Osteoblast (primary cell): ENCODE measurements at regions not wholly inside any gene's neighbourhood (a gene's known extent, or its start where the extent isn't known, plus 50 kb on each side); places are given as distances from the start of the nearest gene placed in this dataset.

Source experiments
- DNase-seq: peaks from one replicate; pipeline ENCODE4 v3.0.0; 2011; ENCODE audit warnings: low spot score, mixed read lengths; ENCODE audit not compliant: insufficient read length; ENCODE audit errors: missing footprints
- H2AFZ ChIP-seq: 2 replicates; pipeline ENCODE4 v1.6.0; 2011; ENCODE audit warnings: mild to moderate bottlenecking, low read length
- H3K27ac ChIP-seq: 2 replicates; pipeline ENCODE4 v1.5.1; 2011; ENCODE audit warnings: mild to moderate bottlenecking, low read depth, low read length, moderate library complexity
- H3K27me3 ChIP-seq: 2 replicates; pipeline ENCODE4 v1.6.0; 2012; ENCODE audit warnings: mild to moderate bottlenecking, control low read depth, inconsistent platforms, low read length, moderate library complexity; ENCODE audit not compliant: insufficient read depth
- H3K36me3 ChIP-seq: 2 replicates; pipeline ENCODE4 v1.5.1; 2011; ENCODE audit warnings: mild to moderate bottlenecking, low read length, control low read depth, moderate library complexity; ENCODE audit not compliant: insufficient read depth
- H3K4me1 ChIP-seq: 2 replicates; pipeline ENCODE4 v1.5.1; 2011; ENCODE audit warnings: mild to moderate bottlenecking, low read length, control low read depth, moderate library complexity; ENCODE audit not compliant: insufficient read depth
- H3K4me2 ChIP-seq: 2 replicates; pipeline ENCODE4 v1.6.0; 2011; ENCODE audit warnings: mild to moderate bottlenecking, low read length; ENCODE audit not compliant: insufficient read depth
- H3K4me3 ChIP-seq: fragments of 200-600 bp; sonication (generic); 3 replicates; pipeline ENCODE4 v1.5.1; 2012; ENCODE audit warnings: mild to moderate bottlenecking, low read length, inconsistent platforms; ENCODE audit not compliant: insufficient read depth
- H3K79me2 ChIP-seq: 2 replicates; pipeline ENCODE4 v1.6.0; 2012; ENCODE audit warnings: mild to moderate bottlenecking, low read length, control low read depth, inconsistent platforms; ENCODE audit not compliant: insufficient read depth
- H3K9me3 ChIP-seq: 2 replicates; pipeline ENCODE4 v1.5.1; 2011; ENCODE audit warnings: low read depth, low read length, control low read depth
- H4K20me1 ChIP-seq: 2 replicates; pipeline ENCODE4 v1.6.0; 2012; ENCODE audit warnings: mild to moderate bottlenecking, low read length, control low read depth; ENCODE audit not compliant: insufficient read depth
- TF ChIP-seq, protein P1 (sequence below): IDR thresholded peaks from 2 replicates; pipeline ENCODE4 v1.5.1; 2011; ENCODE audit warnings: mild to moderate bottlenecking, low read depth, low read length, moderate library complexity; ENCODE audit errors: extremely low read depth

DNA sequence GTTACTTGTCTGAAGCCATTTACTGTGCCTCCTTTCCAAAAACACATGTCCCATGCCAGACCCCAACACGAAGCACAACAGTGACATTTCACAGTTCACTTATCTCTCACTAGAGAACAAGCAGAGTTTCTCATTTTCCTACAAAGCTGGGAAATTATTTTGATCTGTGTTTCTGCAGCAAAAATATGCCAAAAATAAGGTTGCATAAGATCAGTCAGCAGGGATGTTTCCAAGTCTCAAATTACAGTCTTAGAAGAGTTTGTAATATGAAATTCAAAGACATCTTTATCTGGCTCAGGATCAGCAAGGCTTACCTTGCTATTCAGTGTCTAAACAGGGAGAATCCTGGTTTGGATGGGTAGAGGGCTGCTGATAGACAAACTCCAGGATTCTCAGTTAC is 75.5 kb downstream of the GJD2 start:
- Histone ChIP-seq H3K4me3 (no peak overlapping the region), H3K4me1 (no peaks in the 10 kb centered on the region), H3K9me3 (no peaks in the 10 kb centered on the region), H3K4me2 (no peak overlapping the region), H4K20me1 (no peaks in the 10 kb centered on the region), H3K79me2 (no peaks in the 10 kb centered on the region), H3K36me3 (no peaks in the 10 kb centered on the region), H3K27me3 (peaks cover 25% of the 10 kb centered on the region), H2AFZ (no peak overlapping the region), H3K27ac (no peak overlapping the region)
- DNase-seq = no peak
- TF ChIP-seq, protein P1, sequence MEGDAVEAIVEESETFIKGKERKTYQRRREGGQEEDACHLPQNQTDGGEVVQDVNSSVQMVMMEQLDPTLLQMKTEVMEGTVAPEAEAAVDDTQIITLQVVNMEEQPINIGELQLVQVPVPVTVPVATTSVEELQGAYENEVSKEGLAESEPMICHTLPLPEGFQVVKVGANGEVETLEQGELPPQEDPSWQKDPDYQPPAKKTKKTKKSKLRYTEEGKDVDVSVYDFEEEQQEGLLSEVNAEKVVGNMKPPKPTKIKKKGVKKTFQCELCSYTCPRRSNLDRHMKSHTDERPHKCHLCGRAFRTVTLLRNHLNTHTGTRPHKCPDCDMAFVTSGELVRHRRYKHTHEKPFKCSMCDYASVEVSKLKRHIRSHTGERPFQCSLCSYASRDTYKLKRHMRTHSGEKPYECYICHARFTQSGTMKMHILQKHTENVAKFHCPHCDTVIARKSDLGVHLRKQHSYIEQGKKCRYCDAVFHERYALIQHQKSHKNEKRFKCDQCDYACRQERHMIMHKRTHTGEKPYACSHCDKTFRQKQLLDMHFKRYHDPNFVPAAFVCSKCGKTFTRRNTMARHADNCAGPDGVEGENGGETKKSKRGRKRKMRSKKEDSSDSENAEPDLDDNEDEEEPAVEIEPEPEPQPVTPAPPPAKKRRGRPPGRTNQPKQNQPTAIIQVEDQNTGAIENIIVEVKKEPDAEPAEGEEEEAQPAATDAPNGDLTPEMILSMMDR = no peak

DNA sequence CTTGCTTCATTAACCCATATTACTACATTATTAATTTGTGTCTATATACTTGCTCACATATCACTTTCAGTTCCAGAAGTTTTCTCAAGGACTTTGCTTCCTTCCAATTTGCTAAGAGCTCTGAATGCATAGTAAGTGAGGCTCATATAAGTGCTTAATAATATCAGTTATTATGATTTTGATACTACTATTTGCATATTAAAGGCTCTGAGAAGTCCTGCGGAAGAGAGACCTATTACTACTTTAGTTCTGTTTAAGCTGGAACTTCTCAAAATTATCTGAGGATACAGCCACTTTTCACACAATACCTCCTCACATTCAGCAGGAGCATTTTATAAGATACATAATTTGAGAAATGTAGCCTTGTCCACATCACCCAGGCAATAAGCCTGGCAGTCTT is 81.6 kb downstream of the GJD2 start:
- Histone ChIP-seq H3K36me3 (no peaks in the 10 kb centered on the region), H4K20me1 (no peaks in the 10 kb centered on the region), H3K4me1 (no peaks in the 10 kb centered on the region), H3K4me3 (no peak overlapping the region), H3K27ac (no peak overlapping the region), H2AFZ (no peak overlapping the region), H3K9me3 (no peaks in the 10 kb centered on the region), H3K79me2 (no peaks in the 10 kb centered on the region), H3K4me2 (no peak overlapping the region), H3K27me3 (peaks cover 28% of the 10 kb centered on the region)
- TF ChIP-seq, protein P1 = no peak
- no peak for DNase-seq

DNA sequence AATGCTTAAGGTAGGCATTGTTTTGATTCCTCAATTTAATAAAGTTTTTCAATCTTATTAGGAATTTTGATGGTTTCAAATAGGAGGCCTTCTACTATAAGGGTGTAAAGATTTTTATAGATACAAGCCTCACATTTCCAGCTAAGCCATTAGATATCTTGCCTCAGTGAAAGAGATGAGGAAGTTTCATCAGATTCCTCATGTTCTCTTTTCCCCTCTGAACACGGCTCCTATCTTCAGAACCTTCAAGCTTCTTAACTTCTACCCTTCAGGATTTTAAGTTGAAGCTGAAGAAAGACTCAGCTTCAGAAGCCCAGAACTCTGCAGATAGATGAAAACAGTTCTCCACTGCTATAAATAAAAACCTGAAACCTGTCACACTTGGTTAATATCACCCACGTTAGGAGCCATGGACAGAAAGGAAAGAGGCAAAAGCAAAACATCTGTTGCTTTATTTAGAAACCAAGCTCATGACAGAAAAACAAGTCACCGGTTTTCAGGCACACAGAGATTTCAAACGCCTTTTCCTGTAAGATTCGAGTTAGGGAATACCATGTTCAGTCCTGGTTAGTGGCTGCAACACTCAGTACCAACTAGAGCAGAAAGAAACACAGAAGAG is 82.2 kb upstream of the GOLGA8B start:
- peaks cover 9% of the 10 kb centered on the region for H3K27me3 ChIP-seq
- TF ChIP-seq, protein P1 = no peak
- no peaks in the 10 kb centered on the region for H3K79me2 ChIP-seq
- H4K20me1 ChIP-seq = no peaks in the 10 kb centered on the region
- DNase-seq = peak; percentile 31
- no peak overlapping the region for H2AFZ ChIP-seq
- H3K4me3 ChIP-seq = no peak overlapping the region
- H3K36me3 ChIP-seq = no peaks in the 10 kb centered on the region
- H3K9me3 ChIP-seq = no peaks in the 10 kb centered on the region
- H3K4me1 ChIP-seq = no peaks in the 10 kb centered on the region
- H3K4me2 ChIP-seq = no peak overlapping the region
- no peak overlapping the region for H3K27ac ChIP-seq

DNA sequence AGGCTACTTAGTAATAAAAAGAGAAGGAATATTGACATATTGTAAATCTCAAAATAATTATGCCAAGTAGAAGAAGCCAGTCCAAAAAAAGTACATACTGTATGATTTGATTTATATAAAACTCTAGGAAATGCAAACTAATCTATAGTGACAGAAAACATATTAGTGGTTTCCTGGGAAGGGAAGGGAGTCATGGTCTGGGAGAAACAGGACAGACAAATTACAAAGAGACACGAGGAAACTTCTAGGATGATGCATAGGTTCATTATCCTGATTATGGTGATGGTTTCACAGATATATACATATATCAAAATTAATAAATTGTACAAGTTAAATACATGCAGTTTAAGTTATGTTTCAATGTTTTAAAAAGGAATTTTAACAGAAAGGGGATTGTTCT is 81.0 kb upstream of the GOLGA8B start:
- H3K36me3 ChIP-seq = no peaks in the 10 kb centered on the region
- no peak overlapping the region for H3K4me2 ChIP-seq
- H3K27me3 ChIP-seq = peaks cover 5% of the 10 kb centered on the region
- TF ChIP-seq, protein P1 = no peak
- H4K20me1 ChIP-seq = no peaks in the 10 kb centered on the region
- no peaks in the 10 kb centered on the region for H3K4me1 ChIP-seq
- H2AFZ ChIP-seq = no peak overlapping the region
- H3K4me3 ChIP-seq = no peak overlapping the region
- peak; percentile 8 for DNase-seq
- H3K27ac ChIP-seq = no peak overlapping the region
- no peaks in the 10 kb centered on the region for H3K79me2 ChIP-seq
- no peaks in the 10 kb centered on the region for H3K9me3 ChIP-seq
